ENCODE measurements at regions not wholly inside any gene's neighbourhood (a gene's known extent, or its start where the extent isn't known, plus 50 kb on each side); places are given as distances from the start of the nearest gene placed in this dataset.

GRCh38 chrX:1751781-1752180 is 136.9 kb downstream of the ASMT start:
- TF ChIP-seq CTCF (conservative IDR thresholded peaks at IDR 0.05; ENCODE audit: low read length) = no peak
- TF ChIP-seq EZH2phosphoT487 (IDR thresholded peaks at IDR 0.05; ENCODE audit: borderline replicate concordance) = no peak

All from Loucy (cell line).